Right lobe of liver (tissue), 4 donors: ENCODE measurements at regions not wholly inside any gene's neighbourhood (a gene's known extent, or its start where the extent isn't known, plus 50 kb on each side); places are given as distances from the start of the nearest gene placed in this dataset.

Source experiments
- CTCF ChIP-seq, 4 donors: fragments of 200-600 bp in 3 of 4; fragments of 450-650 bp in 1 of 4; IDR thresholded peaks; one replicate each; pipeline versions ENCODE4 v1.5.1 to v1.8.0; 2016 to 2022; ENCODE audit warnings: antibody characterized with exemption in 4 of 4, mild to moderate bottlenecking in 2 of 4
- POLR2A ChIP-seq: fragments of 450-650 bp; IDR thresholded peaks from one replicate; pipeline ENCODE4 v1.6.1; 2017; ENCODE audit warnings: antibody characterized with exemption, mild to moderate bottlenecking
- donor health status: DM: no; HTN: no; CAD: no.
- donor health status: DM: no; HTN: no; CAD: no.
- donor health status: DM: no; HTN: yes; CAD: no.

GRCh38 chr3:87495938-87496337, 219.6 kb upstream of the POU1F1 start:
- TF ChIP-seq CTCF (IDR thresholded peaks at IDR 0.05) (no peak), POLR2A (no peak)
